KOPT-K1 (cell line): ENCODE measurements at regions not wholly inside any gene's neighbourhood (a gene's known extent, or its start where the extent isn't known, plus 50 kb on each side); places are given as distances from the start of the nearest gene placed in this dataset.

ENCODE experiments used
- H3K27ac ChIP-seq: fragments of 200-600 bp; sonication (generic); 2 replicates; pipeline ENCODE4 v1.5.1; 2016; ENCODE audit warnings: antibody characterized with exemption, mild to moderate bottlenecking, low read depth, low read length; ENCODE audit not compliant: poor library complexity, severe bottlenecking
- H3K36me3 ChIP-seq: fragments of 200-600 bp; sonication (generic); 2 replicates; pipeline ENCODE4 v1.5.1; 2017; ENCODE audit warnings: antibody characterized with exemption, mild to moderate bottlenecking, low read length, moderate library complexity; ENCODE audit not compliant: insufficient read depth
- H3K9me3 ChIP-seq: fragments of 200-600 bp; sonication (generic); 2 replicates; pipeline ENCODE4 v1.5.1; 2017; ENCODE audit warnings: antibody characterized with exemption, low read length, mild to moderate bottlenecking; ENCODE audit not compliant: insufficient read depth, poor library complexity, severe bottlenecking

GRCh38 chr5:23316060-23316591 lies 191.3 kb upstream of the PRDM9 start:
- Histone ChIP-seq H3K9me3 (no peaks in the 10 kb centered on the region), H3K27ac (no peak overlapping the region), H3K36me3 (no peaks in the 10 kb centered on the region)

- no peak overlapping the region for H3K27ac ChIP-seq
- no peaks in the 10 kb centered on the region for H3K9me3 ChIP-seq
- H3K36me3 ChIP-seq: no peaks in the 10 kb centered on the region
These were observed 192.6 kb upstream of the PRDM9 start for GRCh38 chr5:23314827-23315226.

- H3K27ac ChIP-seq: no peak overlapping the region
- no peaks in the 10 kb centered on the region for H3K36me3 ChIP-seq
- H3K9me3 ChIP-seq: no peaks in the 10 kb centered on the region
These were observed 202.4 kb upstream of the PRDM9 start for GRCh38 chr5:23305055-23305454.

GRCh38 chr5:23303836-23304235 lies 203.6 kb upstream of the PRDM9 start:
- no peaks in the 10 kb centered on the region for H3K36me3 ChIP-seq
- no peak overlapping the region for H3K27ac ChIP-seq
- H3K9me3 ChIP-seq: no peaks in the 10 kb centered on the region

GRCh38 chr5:23303435-23303834 lies 204.0 kb upstream of the PRDM9 start:
- H3K27ac ChIP-seq: no peak overlapping the region
- H3K36me3 ChIP-seq: no peaks in the 10 kb centered on the region
- H3K9me3 ChIP-seq: no peaks in the 10 kb centered on the region

GRCh38 chr5:23302438-23302837 lies 205.0 kb upstream of the PRDM9 start:
- Histone ChIP-seq H3K9me3 (no peaks in the 10 kb centered on the region), H3K27ac (no peak overlapping the region), H3K36me3 (no peaks in the 10 kb centered on the region)

- no peak overlapping the region for H3K27ac ChIP-seq
- H3K9me3 ChIP-seq: no peaks in the 10 kb centered on the region
These were observed 218.2 kb upstream of the PRDM9 start for GRCh38 chr5:23289162-23289561.

GRCh38 chr5:23284656-23285055 lies 222.8 kb upstream of the PRDM9 start:
- Histone ChIP-seq H3K27ac (no peak overlapping the region), H3K36me3 (no peaks in the 10 kb centered on the region), H3K9me3 (no peaks in the 10 kb centered on the region)

More at GRCh38 chr5:23289162-23289561, 218.2 kb upstream of the PRDM9 start:
- H3K36me3 ChIP-seq: no peaks in the 10 kb centered on the region

GRCh38 chr5:23274171-23274570 lies 233.2 kb upstream of the PRDM9 start:
- no peak overlapping the region for H3K27ac ChIP-seq
- no peaks in the 10 kb centered on the region for H3K36me3 ChIP-seq
- no peaks in the 10 kb centered on the region for H3K9me3 ChIP-seq

GRCh38 chr5:23269981-23270380 lies 237.4 kb upstream of the PRDM9 start:
- Histone ChIP-seq H3K9me3 (no peaks in the 10 kb centered on the region), H3K27ac (no peak overlapping the region), H3K36me3 (no peaks in the 10 kb centered on the region)

GRCh38 chr5:23268136-23268535 lies 239.3 kb upstream of the PRDM9 start:
- no peak overlapping the region for H3K27ac ChIP-seq
- H3K9me3 ChIP-seq: no peaks in the 10 kb centered on the region
- no peaks in the 10 kb centered on the region for H3K36me3 ChIP-seq

- no peaks in the 10 kb centered on the region for H3K9me3 ChIP-seq
- no peak overlapping the region for H3K27ac ChIP-seq
- no peaks in the 10 kb centered on the region for H3K36me3 ChIP-seq
These were observed 246.8 kb upstream of the PRDM9 start for GRCh38 chr5:23260621-23261020.

- H3K36me3 ChIP-seq: no peaks in the 10 kb centered on the region
- H3K27ac ChIP-seq: no peak overlapping the region
- H3K9me3 ChIP-seq: no peaks in the 10 kb centered on the region
These were observed 249.8 kb upstream of the PRDM9 start for GRCh38 chr5:23257656-23258055.

- Histone ChIP-seq H3K9me3 (no peaks in the 10 kb centered on the region), H3K27ac (no peak overlapping the region), H3K36me3 (no peaks in the 10 kb centered on the region)
These were observed 253.7 kb upstream of the PRDM9 start for GRCh38 chr5:23253621-23254198.

GRCh38 chr5:23242891-23243290 lies 264.5 kb upstream of the PRDM9 start:
- Histone ChIP-seq H3K27ac (no peak overlapping the region), H3K36me3 (no peaks in the 10 kb centered on the region), H3K9me3 (no peaks in the 10 kb centered on the region)

- H3K27ac ChIP-seq: no peak overlapping the region
These were observed 272.2 kb upstream of the PRDM9 start for GRCh38 chr5:23235246-23235645.

More at GRCh38 chr5:23235246-23235645, 272.2 kb upstream of the PRDM9 start:
- H3K36me3 ChIP-seq: no peaks in the 10 kb centered on the region
- H3K9me3 ChIP-seq: no peaks in the 10 kb centered on the region
